Endodermal cell (in vitro differentiated cells): ENCODE measurements at regions not wholly inside any gene's neighbourhood (a gene's known extent, or its start where the extent isn't known, plus 50 kb on each side); places are given as distances from the start of the nearest gene placed in this dataset.

Experiments used
- DNase-seq: peaks from one replicate; pipeline ENCODE4 v3.0.0-alpha.2; 2017
- H3K27ac ChIP-seq: 2 replicates; pipeline ENCODE4 v1.5.1; 2013; ENCODE audit warnings: mild to moderate bottlenecking, low read depth, low read length, moderate library complexity
- H3K27me3 ChIP-seq: 2 replicates; pipeline ENCODE4 v1.6.1; 2013; ENCODE audit warnings: mild to moderate bottlenecking, low read length, moderate library complexity; ENCODE audit not compliant: insufficient read depth, control insufficient read depth, poor library complexity, severe bottlenecking
- H3K36me3 ChIP-seq: 2 replicates; pipeline ENCODE4 v1.7.0; 2013; ENCODE audit warnings: mild to moderate bottlenecking, low read length, moderate library complexity; ENCODE audit not compliant: control insufficient read depth, insufficient read depth
- H3K4me1 ChIP-seq: one replicate; pipeline ENCODE4 v1.7.0; 2013; ENCODE audit warnings: low read length; ENCODE audit not compliant: control insufficient read depth, insufficient read depth
- H3K4me3 ChIP-seq: 2 replicates; pipeline ENCODE4 v1.5.1; 2013; ENCODE audit warnings: mild to moderate bottlenecking, low read length, moderate library complexity
- H3K9ac ChIP-seq: 2 replicates; pipeline ENCODE4 v1.6.1; 2013; ENCODE audit warnings: mild to moderate bottlenecking, low read length, moderate library complexity; ENCODE audit not compliant: poor library complexity, severe bottlenecking; ENCODE audit errors: extremely low read depth
- H3K9me3 ChIP-seq: 2 replicates; pipeline ENCODE4 v1.6.1; 2013; ENCODE audit warnings: mild to moderate bottlenecking, low read length, moderate library complexity; ENCODE audit not compliant: control insufficient read depth
- H3K27ac Mint-ChIP-seq: 2 replicates; pipeline ENCODE4 v1.8.0; 2020; ENCODE audit warnings: mixed read lengths
- H3K27me3 Mint-ChIP-seq: 2 replicates; pipeline ENCODE4 v1.8.0; 2021; ENCODE audit warnings: mild to moderate bottlenecking, mixed read lengths; ENCODE audit not compliant: insufficient read depth
- H3K36me3 Mint-ChIP-seq: 2 replicates; pipeline ENCODE4 v1.8.0; 2020; ENCODE audit warnings: low read depth, mixed read lengths
- H3K4me1 Mint-ChIP-seq: 2 replicates; pipeline ENCODE4 v1.8.0; 2020; ENCODE audit warnings: mixed read lengths
- H3K4me3 Mint-ChIP-seq: 2 replicates; pipeline ENCODE4 v1.8.0; 2020; ENCODE audit warnings: mild to moderate bottlenecking, moderate library complexity, mixed read lengths
- H3K9me3 Mint-ChIP-seq: 2 replicates; pipeline ENCODE4 v1.8.0; 2020; ENCODE audit warnings: mild to moderate bottlenecking, mixed read lengths
- WGBS, 2 experiments: methylation state at CpG; one replicate each; pipeline versions ENCODE4 v1.1.5 to v1.1.7; 2013; ENCODE audit warnings: missing lambda C conversion rate in 2 of 2, mixed read lengths in 1 of 2; ENCODE audit not compliant: insufficient coverage in 1 of 2, insufficient read length in 1 of 2; 5-methylcytosine and 5-hydroxymethylcytosine counted together
- TF ChIP-seq, protein P1 (sequence below): fragments of 200-600 bp; sonication (generic); conservative IDR thresholded peaks from 2 replicates; pipeline ENCODE4 v1.5.0; 2021; ENCODE audit warnings: antibody characterized with exemption, mild to moderate bottlenecking

- DNase-seq, result no peak
- no peaks in the 10 kb centered on the region for H3K27me3 Mint-ChIP-seq
- H3K4me1 Mint-ChIP-seq, result peaks cover 3% of the 10 kb centered on the region
- H3K9me3 Mint-ChIP-seq, result no peaks in the 10 kb centered on the region
- H3K4me3 ChIP-seq, result no peak overlapping the region
- TF ChIP-seq, protein P1, sequence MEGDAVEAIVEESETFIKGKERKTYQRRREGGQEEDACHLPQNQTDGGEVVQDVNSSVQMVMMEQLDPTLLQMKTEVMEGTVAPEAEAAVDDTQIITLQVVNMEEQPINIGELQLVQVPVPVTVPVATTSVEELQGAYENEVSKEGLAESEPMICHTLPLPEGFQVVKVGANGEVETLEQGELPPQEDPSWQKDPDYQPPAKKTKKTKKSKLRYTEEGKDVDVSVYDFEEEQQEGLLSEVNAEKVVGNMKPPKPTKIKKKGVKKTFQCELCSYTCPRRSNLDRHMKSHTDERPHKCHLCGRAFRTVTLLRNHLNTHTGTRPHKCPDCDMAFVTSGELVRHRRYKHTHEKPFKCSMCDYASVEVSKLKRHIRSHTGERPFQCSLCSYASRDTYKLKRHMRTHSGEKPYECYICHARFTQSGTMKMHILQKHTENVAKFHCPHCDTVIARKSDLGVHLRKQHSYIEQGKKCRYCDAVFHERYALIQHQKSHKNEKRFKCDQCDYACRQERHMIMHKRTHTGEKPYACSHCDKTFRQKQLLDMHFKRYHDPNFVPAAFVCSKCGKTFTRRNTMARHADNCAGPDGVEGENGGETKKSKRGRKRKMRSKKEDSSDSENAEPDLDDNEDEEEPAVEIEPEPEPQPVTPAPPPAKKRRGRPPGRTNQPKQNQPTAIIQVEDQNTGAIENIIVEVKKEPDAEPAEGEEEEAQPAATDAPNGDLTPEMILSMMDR, result no peak
- no peaks in the 10 kb centered on the region for H3K27me3 ChIP-seq
- no peaks in the 10 kb centered on the region for H3K36me3 ChIP-seq
- 93% methylated on average over 2 of the region's 2 CpGs; no CpG with 5 or more reads in 1 of the 2 experiments for WGBS, 2 experiments
- H3K9ac ChIP-seq, result no peak overlapping the region
- H3K9me3 ChIP-seq, result no peaks in the 10 kb centered on the region
- H3K27ac ChIP-seq, result no peak overlapping the region
- H3K4me1 ChIP-seq, result peaks cover under 1% of the 10 kb centered on the region
- no peaks in the 10 kb centered on the region for H3K36me3 Mint-ChIP-seq
- H3K27ac Mint-ChIP-seq, result no peak overlapping the region
- no peak overlapping the region for H3K4me3 Mint-ChIP-seq
Observed at GRCh38 chr5:29944327-29944726, 1249.2 kb upstream of the CDH6 start.

DNA sequence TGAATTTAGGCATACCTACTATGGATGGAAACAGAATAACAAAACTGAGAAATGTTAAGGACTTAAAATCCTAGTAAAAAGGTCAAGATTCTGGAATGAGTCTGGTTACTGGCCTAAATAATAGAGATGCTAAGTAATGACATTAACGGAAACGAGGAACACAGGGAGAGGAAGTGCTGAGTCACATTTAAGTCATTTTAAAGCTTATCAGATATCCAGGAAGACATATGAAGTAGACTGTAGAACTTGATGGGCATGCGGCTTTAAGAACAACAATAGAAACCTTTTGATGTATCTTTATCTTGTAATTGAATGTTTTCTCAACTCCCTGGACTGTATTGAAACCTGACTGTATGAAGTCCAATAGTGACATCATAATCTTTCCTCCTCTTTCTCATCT, 1251.4 kb upstream of the CDH6 start:
- no peaks in the 10 kb centered on the region for H3K27me3 Mint-ChIP-seq
- Histone ChIP-seq H3K9ac (no peak overlapping the region), H3K27ac (no peak overlapping the region), H3K4me3 (no peak overlapping the region), H3K4me1 (no peaks in the 10 kb centered on the region), H3K27me3 (no peaks in the 10 kb centered on the region), H3K36me3 (no peaks in the 10 kb centered on the region), H3K9me3 (no peaks in the 10 kb centered on the region)
- WGBS, 2 experiments, result 94 to 100% methylated on average over 1 to 3 of the region's 3 CpGs
- no peak overlapping the region for H3K4me3 Mint-ChIP-seq
- peaks cover 4% of the 10 kb centered on the region for H3K4me1 Mint-ChIP-seq
- no peaks in the 10 kb centered on the region for H3K36me3 Mint-ChIP-seq
- no peak overlapping the region for H3K27ac Mint-ChIP-seq
- no peak for DNase-seq
- H3K9me3 Mint-ChIP-seq, result no peaks in the 10 kb centered on the region
- TF ChIP-seq, protein P1, result no peak

- 80% methylated on average over 1 of the region's 1 CpG; no CpG with 5 or more reads in 1 of the 2 experiments for WGBS, 2 experiments
- Mint-ChIP-seq H3K9me3 (no peaks in the 10 kb centered on the region), H3K4me1 (peaks cover 4% of the 10 kb centered on the region), H3K36me3 (no peaks in the 10 kb centered on the region), H3K4me3 (no peak overlapping the region), H3K27me3 (no peaks in the 10 kb centered on the region), H3K27ac (no peak overlapping the region)
- no peaks in the 10 kb centered on the region for H3K4me1 ChIP-seq
- no peak overlapping the region for H3K9ac ChIP-seq
- no peak overlapping the region for H3K4me3 ChIP-seq
- H3K9me3 ChIP-seq, result no peaks in the 10 kb centered on the region
- no peaks in the 10 kb centered on the region for H3K27me3 ChIP-seq
- H3K36me3 ChIP-seq, result no peaks in the 10 kb centered on the region
- H3K27ac ChIP-seq, result no peak overlapping the region
- DNase-seq, result no peak
- TF ChIP-seq, protein P1, result no peak
Observed at GRCh38 chr5:29939988-29940387, 1253.5 kb upstream of the CDH6 start.
